ENCODE measurements at regions not wholly inside any gene's neighbourhood (a gene's known extent, or its start where the extent isn't known, plus 50 kb on each side); places are given as distances from the start of the nearest gene placed in this dataset.

GRCh38 chr13:74570834-74571233 lies 436.6 kb upstream of the KLF12 start:
- TF ChIP-seq EGR1 (IDR thresholded peaks at IDR 0.05) (no peak), TEAD4 (IDR thresholded peaks at IDR 0.05) (no peak), TAF1 (IDR thresholded peaks at IDR 0.05; ENCODE audit: low read depth) (no peak), EP300 (IDR thresholded peaks at IDR 0.05; ENCODE audit: borderline replicate concordance) (no peak), ZBTB7A (IDR thresholded peaks at IDR 0.05; ENCODE audit: low read depth) (no peak), REST (IDR thresholded peaks at IDR 0.05; ENCODE audit: low read depth) (no peak)

GRCh38 chr13:74570046-74570445 lies 435.8 kb upstream of the KLF12 start:
- TF ChIP-seq CEBPB (IDR thresholded peaks at IDR 0.05): no peak

- TF ChIP-seq USF1 (IDR thresholded peaks at IDR 0.05) (no peak), FOXM1 (IDR thresholded peaks at IDR 0.05; ENCODE audit: borderline replicate concordance, low read depth) (no peak), EP300 (IDR thresholded peaks at IDR 0.05; ENCODE audit: borderline replicate concordance) (no peak), TAF1 (IDR thresholded peaks at IDR 0.05; ENCODE audit: low read depth) (no peak), CREB1 (IDR thresholded peaks at IDR 0.05; ENCODE audit: low read depth) (no peak), REST (IDR thresholded peaks at IDR 0.05; ENCODE audit: low read depth) (no peak), TEAD4 (IDR thresholded peaks at IDR 0.05) (no peak), RAD21 (IDR thresholded peaks at IDR 0.05; ENCODE audit: low read depth) (no peak), YY1 (IDR thresholded peaks at IDR 0.05; ENCODE audit: low read depth) (no peak), EGR1 (IDR thresholded peaks at IDR 0.05) (no peak), CEBPB (IDR thresholded peaks at IDR 0.05) (no peak), TCF12 (IDR thresholded peaks at IDR 0.05; ENCODE audit: low read depth) (no peak), MAX (IDR thresholded peaks at IDR 0.05) (no peak), NFIC (IDR thresholded peaks at IDR 0.05) (no peak), ZBTB7A (IDR thresholded peaks at IDR 0.05; ENCODE audit: low read depth) (no peak)
Measured at GRCh38 chr13:74569251-74569650, 435.0 kb upstream of the KLF12 start.

GRCh38 chr13:74567485-74567884 lies 433.3 kb upstream of the KLF12 start:
- TF ChIP-seq TAF1 (IDR thresholded peaks at IDR 0.05; ENCODE audit: low read depth): no peak
- TF ChIP-seq MAX (IDR thresholded peaks at IDR 0.05): no peak
- no peak for TF ChIP-seq EP300 (IDR thresholded peaks at IDR 0.05; ENCODE audit: borderline replicate concordance)
- TF ChIP-seq EGR1 (IDR thresholded peaks at IDR 0.05): no peak
- TF ChIP-seq FOXM1 (IDR thresholded peaks at IDR 0.05; ENCODE audit: borderline replicate concordance, low read depth): no peak
- TF ChIP-seq CREB1 (IDR thresholded peaks at IDR 0.05; ENCODE audit: low read depth): no peak
- TF ChIP-seq TCF12 (IDR thresholded peaks at IDR 0.05; ENCODE audit: low read depth): no peak
- TF ChIP-seq NFIC (IDR thresholded peaks at IDR 0.05): no peak
- no peak for TF ChIP-seq REST (IDR thresholded peaks at IDR 0.05; ENCODE audit: low read depth)
- TF ChIP-seq TEAD4 (IDR thresholded peaks at IDR 0.05): no peak
- no peak for TF ChIP-seq YY1 (IDR thresholded peaks at IDR 0.05; ENCODE audit: low read depth)

- TF ChIP-seq FOXM1 (IDR thresholded peaks at IDR 0.05; ENCODE audit: borderline replicate concordance, low read depth) (no peak), RAD21 (IDR thresholded peaks at IDR 0.05; ENCODE audit: low read depth) (no peak), USF1 (IDR thresholded peaks at IDR 0.05) (no peak), YY1 (IDR thresholded peaks at IDR 0.05; ENCODE audit: low read depth) (no peak)
Measured at GRCh38 chr13:74562381-74562780, 428.2 kb upstream of the KLF12 start.

All from Ishikawa (cell line).